A549 (cell line): ENCODE measurements at regions not wholly inside any gene's neighbourhood (a gene's known extent, or its start where the extent isn't known, plus 50 kb on each side); places are given as distances from the start of the nearest gene placed in this dataset.

Source experiments
- EP300 ChIP-seq, 2 experiments: fragments of >200 bp; sonication (Bioruptor Twin); formaldehyde crosslinking; IDR thresholded peaks; 2 replicates in 1 of 2; 3 replicates in 1 of 2; pipeline ENCODE4 v1.6.1; 2016 to 2017
- HOXA7 ChIP-seq: fragments of 250-450 bp; sonication (Bioruptor Pico); IDR thresholded peaks from 2 replicates; pipeline ENCODE4 v1.5.0; 2020; ENCODE audit warnings: mild to moderate bottlenecking, moderate library complexity
- JUNB ChIP-seq: fragments of >200 bp; sonication (Bioruptor Twin); formaldehyde crosslinking; IDR thresholded peaks from 2 replicates; pipeline ENCODE4 v1.6.1; 2016
- PHF8 ChIP-seq: fragments of 200-600 bp; sonication (generic); IDR thresholded peaks from 2 replicates; pipeline ENCODE4 v1.6.1; 2016; ENCODE audit warnings: low read depth, mild to moderate bottlenecking, antibody characterized with exemption, moderate library complexity, borderline replicate concordance
- POLR2A ChIP-seq: IDR thresholded peaks from 2 replicates; pipeline ENCODE4 v1.6.1; 2012; ENCODE audit warnings: mild to moderate bottlenecking, low read length
- POLR2AphosphoS2 ChIP-seq: conservative IDR thresholded peaks from 2 replicates; pipeline ENCODE4 v1.6.1; 2012; ENCODE audit warnings: low read length, improper control_type of control experiment, inconsistent platforms
- TF ChIP-seq, protein P1 (sequence below): fragments of >200 bp; sonication (Bioruptor Twin); formaldehyde crosslinking; IDR thresholded peaks from 3 replicates; pipeline ENCODE4 v1.5.1; 2016
- TF ChIP-seq, protein P2 (sequence below): fragments of >200 bp; sonication (Bioruptor Twin); formaldehyde crosslinking; IDR thresholded peaks from 3 replicates; pipeline ENCODE4 v1.6.1; 2016
- TF ChIP-seq, protein P3 (sequence below): IDR thresholded peaks from 2 replicates; pipeline ENCODE4 v1.6.1; 2012
- TF ChIP-seq, protein P4 (sequence below): IDR thresholded peaks from 2 replicates; pipeline ENCODE4 v1.6.1; 2012; ENCODE audit warnings: low read depth, borderline replicate concordance
- TF ChIP-seq, protein P5 (sequence below): fragments of 450-650 bp; IDR thresholded peaks from 2 replicates; pipeline ENCODE4 v1.6.1; 2014; ENCODE audit warnings: antibody characterized with exemption

DNA sequence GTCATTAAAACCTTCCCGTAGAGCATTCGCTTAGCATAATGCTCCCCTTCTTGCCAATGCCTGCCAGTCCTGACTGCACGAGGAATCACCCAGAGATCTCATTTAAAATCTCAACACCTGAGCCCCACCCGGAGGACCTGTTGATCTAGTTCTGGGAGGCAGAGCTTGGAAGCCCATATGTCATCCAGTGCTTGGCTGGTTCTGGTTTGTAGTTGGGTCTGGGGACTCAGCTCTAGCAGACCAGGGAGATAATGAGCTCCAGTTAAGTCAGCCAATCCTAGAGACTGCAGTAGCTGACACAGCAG lies 131.8 kb upstream of the DAP start:
- TF ChIP-seq, protein P1, sequence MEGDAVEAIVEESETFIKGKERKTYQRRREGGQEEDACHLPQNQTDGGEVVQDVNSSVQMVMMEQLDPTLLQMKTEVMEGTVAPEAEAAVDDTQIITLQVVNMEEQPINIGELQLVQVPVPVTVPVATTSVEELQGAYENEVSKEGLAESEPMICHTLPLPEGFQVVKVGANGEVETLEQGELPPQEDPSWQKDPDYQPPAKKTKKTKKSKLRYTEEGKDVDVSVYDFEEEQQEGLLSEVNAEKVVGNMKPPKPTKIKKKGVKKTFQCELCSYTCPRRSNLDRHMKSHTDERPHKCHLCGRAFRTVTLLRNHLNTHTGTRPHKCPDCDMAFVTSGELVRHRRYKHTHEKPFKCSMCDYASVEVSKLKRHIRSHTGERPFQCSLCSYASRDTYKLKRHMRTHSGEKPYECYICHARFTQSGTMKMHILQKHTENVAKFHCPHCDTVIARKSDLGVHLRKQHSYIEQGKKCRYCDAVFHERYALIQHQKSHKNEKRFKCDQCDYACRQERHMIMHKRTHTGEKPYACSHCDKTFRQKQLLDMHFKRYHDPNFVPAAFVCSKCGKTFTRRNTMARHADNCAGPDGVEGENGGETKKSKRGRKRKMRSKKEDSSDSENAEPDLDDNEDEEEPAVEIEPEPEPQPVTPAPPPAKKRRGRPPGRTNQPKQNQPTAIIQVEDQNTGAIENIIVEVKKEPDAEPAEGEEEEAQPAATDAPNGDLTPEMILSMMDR = no peak
- TF ChIP-seq JUNB = no peak
- TF ChIP-seq, protein P2, sequence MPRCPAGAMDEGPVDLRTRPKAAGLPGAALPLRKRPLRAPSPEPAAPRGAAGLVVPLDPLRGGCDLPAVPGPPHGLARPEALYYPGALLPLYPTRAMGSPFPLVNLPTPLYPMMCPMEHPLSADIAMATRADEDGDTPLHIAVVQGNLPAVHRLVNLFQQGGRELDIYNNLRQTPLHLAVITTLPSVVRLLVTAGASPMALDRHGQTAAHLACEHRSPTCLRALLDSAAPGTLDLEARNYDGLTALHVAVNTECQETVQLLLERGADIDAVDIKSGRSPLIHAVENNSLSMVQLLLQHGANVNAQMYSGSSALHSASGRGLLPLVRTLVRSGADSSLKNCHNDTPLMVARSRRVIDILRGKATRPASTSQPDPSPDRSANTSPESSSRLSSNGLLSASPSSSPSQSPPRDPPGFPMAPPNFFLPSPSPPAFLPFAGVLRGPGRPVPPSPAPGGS = no peak
- no peak for TF ChIP-seq POLR2A
- TF ChIP-seq POLR2AphosphoS2 = no peak
- no peak for TF ChIP-seq EP300 (IDR thresholded peaks at IDR 0.05)
- TF ChIP-seq, protein P3, sequence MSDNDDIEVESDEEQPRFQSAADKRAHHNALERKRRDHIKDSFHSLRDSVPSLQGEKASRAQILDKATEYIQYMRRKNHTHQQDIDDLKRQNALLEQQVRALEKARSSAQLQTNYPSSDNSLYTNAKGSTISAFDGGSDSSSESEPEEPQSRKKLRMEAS = no peak
- TF ChIP-seq, protein P4, sequence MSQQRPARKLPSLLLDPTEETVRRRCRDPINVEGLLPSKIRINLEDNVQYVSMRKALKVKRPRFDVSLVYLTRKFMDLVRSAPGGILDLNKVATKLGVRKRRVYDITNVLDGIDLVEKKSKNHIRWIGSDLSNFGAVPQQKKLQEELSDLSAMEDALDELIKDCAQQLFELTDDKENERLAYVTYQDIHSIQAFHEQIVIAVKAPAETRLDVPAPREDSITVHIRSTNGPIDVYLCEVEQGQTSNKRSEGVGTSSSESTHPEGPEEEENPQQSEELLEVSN = no peak
- TF ChIP-seq, protein P5, sequence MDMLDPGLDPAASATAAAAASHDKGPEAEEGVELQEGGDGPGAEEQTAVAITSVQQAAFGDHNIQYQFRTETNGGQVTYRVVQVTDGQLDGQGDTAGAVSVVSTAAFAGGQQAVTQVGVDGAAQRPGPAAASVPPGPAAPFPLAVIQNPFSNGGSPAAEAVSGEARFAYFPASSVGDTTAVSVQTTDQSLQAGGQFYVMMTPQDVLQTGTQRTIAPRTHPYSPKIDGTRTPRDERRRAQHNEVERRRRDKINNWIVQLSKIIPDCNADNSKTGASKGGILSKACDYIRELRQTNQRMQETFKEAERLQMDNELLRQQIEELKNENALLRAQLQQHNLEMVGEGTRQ = no peak
- no peak for TF ChIP-seq PHF8
- no peak for TF ChIP-seq HOXA7 (CRISPR knock-in tag)
